IPS DF 19.7 (cell line): ENCODE measurements at regions not wholly inside any gene's neighbourhood (a gene's known extent, or its start where the extent isn't known, plus 50 kb on each side); places are given as distances from the start of the nearest gene placed in this dataset.

Source experiments
- DNase-seq: peaks from one replicate; pipeline ENCODE4 v3.0.0-alpha.2; 2013; ENCODE audit warnings: low read depth, low spot score

DNA sequence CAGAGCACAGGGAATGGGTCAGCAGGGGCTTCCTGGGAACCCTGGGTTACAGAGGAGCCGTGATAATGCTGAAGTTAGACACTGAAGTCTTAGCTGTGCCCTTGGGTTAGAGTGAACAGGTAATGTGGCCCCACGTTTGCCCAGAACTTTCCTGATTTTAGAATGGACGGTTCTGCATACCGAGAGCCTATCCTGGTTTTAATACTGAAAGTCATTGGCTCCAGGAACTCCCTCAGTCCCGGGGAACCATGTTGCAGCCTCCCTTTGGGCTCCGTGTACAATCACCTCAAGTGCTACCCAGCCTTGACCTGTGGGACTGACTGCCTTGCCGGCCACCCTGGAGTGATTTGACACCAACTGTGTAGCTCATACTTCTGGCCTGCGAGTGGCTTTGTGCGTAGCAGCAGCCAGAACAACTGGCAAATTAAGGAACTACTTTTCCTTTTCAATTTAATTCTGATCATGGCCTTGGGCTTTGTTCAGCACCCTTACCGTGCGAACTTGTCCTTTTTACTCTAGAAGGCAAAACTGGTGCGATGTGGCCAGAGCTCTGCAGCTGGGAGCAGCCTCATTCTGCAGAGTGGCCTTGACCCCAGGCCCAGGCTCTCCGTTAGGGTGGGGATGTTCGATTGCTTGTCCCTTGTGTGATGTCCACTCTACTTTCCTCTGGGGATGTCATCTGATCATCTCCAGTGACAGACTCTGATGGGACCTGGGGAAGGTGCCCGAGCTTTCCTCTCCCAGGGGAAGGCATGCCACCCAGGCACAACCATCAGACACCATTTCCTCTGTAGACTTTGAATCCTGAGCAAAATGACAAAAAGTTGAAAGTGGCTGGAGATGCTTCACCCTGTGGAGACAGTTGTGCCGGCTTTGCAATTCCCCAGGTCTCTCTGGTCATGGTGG, 265.9 kb downstream of the GLRX3 start:
- no peak for DNase-seq

GRCh38 chr10:130403153-130404075, 267.2 kb downstream of the GLRX3 start:
- no peak for DNase-seq

DNA sequence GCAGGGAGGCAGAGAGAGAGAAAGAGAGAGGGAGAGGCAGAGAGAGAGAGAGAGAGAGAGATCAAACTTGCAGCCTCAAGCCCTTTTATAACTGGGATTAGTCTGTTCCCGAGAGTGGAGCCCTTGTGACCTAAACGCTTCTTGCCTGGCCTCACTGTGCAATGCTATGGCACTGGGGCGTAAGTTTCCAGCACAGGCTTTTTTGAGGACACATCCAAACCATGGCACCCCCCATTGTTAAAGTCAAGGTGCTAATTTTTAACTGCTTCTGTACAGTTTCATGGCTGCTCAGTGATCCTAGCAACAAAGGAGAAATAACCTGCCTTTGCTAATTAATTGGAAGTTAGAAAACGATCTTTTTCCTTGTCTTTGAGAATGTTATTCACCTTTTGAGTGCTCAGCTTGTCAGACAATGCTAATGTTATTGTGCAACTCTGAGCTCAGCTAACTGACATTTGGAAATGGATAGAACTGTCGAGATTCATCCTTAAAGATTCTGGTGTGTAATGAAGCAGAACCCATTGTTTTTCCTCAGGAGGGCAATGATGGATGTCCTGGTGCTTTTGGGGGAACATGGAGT, 268.4 kb downstream of the GLRX3 start:
- DNase-seq: no peak

DNA sequence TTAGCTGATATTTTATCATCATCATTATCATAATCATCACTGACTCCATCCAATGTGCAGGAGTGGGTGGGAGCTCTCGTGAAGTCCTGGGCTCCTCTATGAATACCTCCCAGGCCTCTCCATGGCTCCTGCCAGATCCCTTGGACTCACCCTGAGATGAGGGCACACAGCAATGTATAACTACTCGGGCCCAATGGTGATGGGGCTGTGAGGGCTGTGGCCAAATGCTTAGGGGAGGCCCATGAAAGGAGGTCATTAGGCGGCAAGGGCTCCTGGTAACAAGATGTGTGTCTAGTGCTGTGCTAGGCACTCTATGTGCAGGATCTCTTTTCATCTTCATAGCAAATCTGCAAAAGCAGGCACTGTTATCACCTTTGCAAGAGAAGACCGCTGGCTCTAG, 270.9 kb downstream of the GLRX3 start:
- DNase-seq: no peak

- no peak for DNase-seq
Observed at GRCh38 chr10:130409331-130409730, 273.1 kb downstream of the GLRX3 start.

GRCh38 chr10:130409931-130410330, 273.7 kb downstream of the GLRX3 start:
- no peak for DNase-seq

DNA sequence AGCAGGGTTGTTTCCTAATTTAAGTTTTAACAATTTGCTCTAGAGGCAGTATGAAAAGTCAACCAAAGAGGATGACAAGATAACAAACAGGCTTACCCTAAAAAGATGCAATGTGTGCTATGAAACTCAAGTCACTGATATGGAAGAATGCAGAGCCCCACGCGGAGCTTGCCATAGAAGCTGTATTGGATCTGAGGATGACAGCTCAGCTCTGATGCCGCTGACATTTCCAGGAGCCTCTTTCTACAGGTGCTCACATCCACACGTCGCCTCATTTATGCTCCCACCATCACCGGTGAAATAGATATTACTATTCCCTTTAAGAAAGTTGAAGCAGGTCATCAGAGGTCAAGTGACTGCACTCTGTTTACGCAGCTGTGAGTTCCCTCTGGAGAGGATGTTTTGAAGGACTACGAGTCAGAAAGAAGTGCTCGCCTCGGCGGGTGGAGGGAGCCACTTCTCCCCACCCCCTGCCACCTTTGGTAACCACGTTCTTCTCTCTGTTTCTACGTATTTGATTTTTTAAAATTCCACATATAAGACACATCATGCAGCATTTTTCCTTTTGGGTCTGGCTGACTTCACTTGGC, 275.4 kb downstream of the GLRX3 start:
- DNase-seq: no peak

- no peak for DNase-seq
Observed at GRCh38 chr10:130412317-130412716, 276.1 kb downstream of the GLRX3 start.

DNA sequence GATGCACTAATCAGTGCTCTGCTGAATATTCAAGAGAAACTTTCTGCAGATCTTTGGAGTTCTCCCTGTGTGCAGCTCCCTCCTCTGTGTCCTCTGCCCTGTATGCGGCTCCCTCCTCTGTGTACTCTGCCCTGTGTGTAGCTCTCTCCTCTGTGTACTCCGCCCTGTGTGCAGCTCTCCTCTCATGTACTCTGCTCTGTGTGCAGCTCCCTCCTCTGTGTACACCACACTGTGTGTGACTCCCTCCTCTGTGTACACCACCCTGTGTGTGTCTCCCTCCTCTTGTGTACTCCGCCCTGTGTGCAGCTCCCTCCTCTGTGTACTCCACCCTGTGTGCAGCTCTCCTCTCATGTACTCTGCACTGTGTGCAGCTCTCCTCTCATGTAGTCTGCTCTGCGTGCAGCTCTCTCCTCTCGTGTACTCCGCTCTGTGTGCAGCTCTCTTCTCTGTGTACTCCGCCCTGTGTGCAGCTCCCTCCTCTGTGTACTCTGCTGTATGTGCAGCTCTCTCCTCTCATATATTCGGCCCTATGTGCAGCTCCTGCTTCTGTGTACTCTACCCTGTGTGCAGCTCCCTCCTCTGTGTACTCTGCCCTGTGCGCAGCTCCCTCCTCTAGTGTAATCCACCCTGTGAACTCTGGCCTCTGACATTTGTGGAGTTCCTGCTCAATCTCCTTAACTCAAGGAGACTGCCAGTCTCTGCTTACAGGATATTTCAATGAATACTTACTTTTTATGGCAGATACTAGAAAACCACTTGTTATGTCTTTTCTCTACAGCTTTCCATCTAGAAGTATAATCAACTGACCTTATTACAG, 280.4 kb downstream of the GLRX3 start:
- DNase-seq: no peak

DNA sequence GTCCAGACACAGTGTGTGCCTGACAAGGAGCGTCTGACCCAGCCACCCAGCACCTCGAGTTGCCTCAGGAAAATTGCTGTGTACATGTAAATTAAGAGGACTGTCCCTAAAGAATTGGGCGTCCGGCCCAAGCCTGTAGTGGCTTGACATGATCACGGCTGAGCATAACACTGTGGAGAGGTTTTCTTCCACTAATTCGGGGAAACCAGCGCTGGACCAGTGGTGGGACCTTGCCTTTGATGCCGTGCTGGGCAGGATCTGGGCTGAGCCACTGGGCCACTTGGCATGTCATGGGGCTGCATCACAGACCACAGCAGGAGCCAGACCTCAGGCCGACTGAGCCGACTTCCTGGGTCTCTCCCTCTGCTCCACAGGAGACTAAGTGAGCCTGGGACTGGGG, 282.5 kb downstream of the GLRX3 start:
- DNase-seq: no peak

GRCh38 chr10:130421909-130422308, 285.7 kb downstream of the GLRX3 start:
- DNase-seq: no peak

- DNase-seq: no peak
Observed at GRCh38 chr10:130422366-130423324, 286.5 kb downstream of the GLRX3 start.

GRCh38 chr10:130423455-130424305, 287.5 kb downstream of the GLRX3 start:
- no peak for DNase-seq

- no peak for DNase-seq
Observed at GRCh38 chr10:130424418-130424817, 288.2 kb downstream of the GLRX3 start.

DNA sequence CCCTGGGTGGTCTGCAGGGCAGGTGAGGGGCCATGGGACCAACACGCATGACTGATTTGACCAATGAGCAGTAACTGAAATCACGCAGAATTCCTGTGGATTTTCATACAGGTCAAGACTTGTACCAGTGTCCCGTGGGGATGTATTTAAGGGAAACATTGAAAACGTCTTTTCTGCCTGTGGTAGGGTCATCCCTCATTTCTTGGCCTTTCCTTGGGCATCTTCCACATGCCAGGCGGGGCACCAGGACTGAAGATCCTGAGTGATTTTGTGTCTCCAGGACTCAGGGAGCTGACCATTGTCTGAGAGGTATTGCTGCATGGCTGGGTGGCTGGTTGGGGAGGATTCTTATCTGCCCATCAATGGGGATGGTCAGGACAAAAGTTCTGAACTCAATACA, 289.0 kb downstream of the GLRX3 start:
- DNase-seq: no peak

- DNase-seq: no peak
Observed at GRCh38 chr10:130425881-130426435, 289.8 kb downstream of the GLRX3 start.

GRCh38 chr10:130427216-130427722, 291.1 kb downstream of the GLRX3 start:
- no peak for DNase-seq

DNA sequence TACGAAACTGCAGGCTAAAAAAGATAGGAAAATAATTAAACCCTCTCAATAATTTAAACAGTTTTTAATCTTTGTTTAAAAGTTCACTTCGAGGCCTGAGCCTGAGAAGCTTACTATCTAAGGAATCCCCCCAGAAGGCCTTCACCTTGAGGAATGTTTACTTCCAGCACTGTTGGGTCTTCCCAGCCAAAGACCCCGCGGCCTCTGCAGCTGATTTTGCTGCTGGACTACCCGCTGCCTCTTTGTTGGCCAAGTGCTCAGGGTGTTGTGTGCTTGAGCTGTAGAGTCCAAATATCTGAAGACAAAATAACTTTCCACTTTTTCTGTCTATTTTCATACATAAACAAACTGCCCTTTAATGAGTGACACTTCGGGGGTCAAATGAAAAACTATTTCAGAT, 292.7 kb downstream of the GLRX3 start:
- DNase-seq: no peak
